ENCODE measurements at regions not wholly inside any gene's neighbourhood (a gene's known extent, or its start where the extent isn't known, plus 50 kb on each side); places are given as distances from the start of the nearest gene placed in this dataset.

DNA sequence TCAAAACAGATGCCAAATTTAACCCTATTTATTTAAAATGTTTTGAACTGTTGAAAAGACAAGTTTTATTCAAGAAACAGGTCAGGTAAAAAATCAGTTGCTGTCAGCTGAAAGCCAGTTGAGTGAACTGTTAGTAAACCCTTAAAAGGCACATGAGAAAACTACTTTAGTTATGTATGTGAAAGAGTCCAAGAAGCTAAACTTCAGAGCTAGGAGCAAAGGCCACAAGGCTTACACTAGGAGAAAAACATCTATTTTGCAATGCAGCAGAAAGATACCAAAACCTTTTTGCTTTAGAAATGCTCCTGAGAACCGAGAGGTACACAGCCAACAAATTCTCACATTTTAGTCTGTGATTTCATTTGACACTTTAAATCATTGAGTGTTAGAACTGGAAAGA, 375.2 kb downstream of the FSCB start:
- no peak for ATAC-seq

DNA sequence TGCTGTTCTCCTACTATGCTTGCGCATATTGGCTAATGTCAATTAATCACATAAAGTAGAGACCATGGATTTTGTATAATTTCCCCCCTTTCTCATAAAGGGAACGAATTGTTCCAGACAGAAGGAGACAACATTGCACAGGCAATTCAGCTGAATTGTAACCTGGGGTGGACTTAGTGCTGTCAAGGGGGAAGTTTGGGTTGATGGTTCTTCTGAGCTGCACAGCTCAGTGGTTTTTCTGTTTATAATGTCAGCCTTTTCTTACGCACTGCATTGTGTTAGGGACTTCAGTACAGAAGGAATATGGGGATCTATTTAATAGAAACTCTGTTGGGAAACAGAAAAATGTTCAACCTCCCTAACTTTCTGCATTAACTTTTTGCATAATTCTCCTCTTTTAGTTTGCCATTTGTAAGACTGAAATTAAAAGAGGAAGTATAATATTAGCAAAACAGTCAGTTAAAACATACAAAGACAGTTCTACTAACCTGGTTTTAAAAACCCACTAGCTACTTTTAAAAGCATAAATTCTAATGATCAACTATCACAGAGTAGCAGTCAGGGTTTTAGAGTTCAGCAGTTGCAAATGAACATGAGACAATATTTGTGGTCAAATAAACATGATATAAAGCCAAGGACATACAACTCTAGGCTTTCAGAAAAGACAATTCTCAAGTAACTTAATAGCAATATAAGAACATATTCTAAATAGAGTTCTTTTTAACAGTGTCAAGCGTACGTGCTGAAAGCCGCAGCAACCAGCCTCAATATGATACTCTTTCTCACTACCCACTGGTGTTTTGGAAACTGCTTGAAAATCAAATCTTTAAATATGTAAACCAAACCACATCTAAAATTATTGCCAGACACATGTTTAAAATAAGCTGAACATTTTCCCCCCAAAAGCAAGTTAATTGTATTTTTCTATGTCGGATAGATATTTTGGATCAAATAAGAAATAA, 393.0 kb downstream of the FSCB start:
- no peaks in the 10 kb centered on the region for H3K27me3 ChIP-seq
- peaks cover 0 to 9% (median 0%) of the 10 kb centered on the region in 3 donors for H3K9me3 ChIP-seq
- TF ChIP-seq, protein P1, sequence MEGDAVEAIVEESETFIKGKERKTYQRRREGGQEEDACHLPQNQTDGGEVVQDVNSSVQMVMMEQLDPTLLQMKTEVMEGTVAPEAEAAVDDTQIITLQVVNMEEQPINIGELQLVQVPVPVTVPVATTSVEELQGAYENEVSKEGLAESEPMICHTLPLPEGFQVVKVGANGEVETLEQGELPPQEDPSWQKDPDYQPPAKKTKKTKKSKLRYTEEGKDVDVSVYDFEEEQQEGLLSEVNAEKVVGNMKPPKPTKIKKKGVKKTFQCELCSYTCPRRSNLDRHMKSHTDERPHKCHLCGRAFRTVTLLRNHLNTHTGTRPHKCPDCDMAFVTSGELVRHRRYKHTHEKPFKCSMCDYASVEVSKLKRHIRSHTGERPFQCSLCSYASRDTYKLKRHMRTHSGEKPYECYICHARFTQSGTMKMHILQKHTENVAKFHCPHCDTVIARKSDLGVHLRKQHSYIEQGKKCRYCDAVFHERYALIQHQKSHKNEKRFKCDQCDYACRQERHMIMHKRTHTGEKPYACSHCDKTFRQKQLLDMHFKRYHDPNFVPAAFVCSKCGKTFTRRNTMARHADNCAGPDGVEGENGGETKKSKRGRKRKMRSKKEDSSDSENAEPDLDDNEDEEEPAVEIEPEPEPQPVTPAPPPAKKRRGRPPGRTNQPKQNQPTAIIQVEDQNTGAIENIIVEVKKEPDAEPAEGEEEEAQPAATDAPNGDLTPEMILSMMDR (IDR thresholded peaks at IDR 0.05), result no peak
- no peak for TF ChIP-seq EP300 (IDR thresholded peaks at IDR 0.05)
- no peak for TF ChIP-seq POLR2A (IDR thresholded peaks at IDR 0.05)
- no peak for TF ChIP-seq POLR2AphosphoS5 (IDR thresholded peaks at IDR 0.05)
- no peak for ATAC-seq
- 73 to 85% methylated on average over 6 to 7 of the region's 7 CpGs for WGBS, 2 donors (ENCODE audit: low coverage in 1 of 2)
- no peak overlapping the region for H3K27ac ChIP-seq
- H3K36me3 ChIP-seq, result no peaks in the 10 kb centered on the region
- no peak overlapping the region for H3K4me3 ChIP-seq
- no peaks in the 10 kb centered on the region for H3K4me1 ChIP-seq

More for the DNA sequence above, 375.2 kb downstream of the FSCB start:
- Histone ChIP-seq H3K9me3 (no peaks in the 10 kb centered on the region), H3K27ac (no peak overlapping the region), H3K4me1 (no peaks in the 10 kb centered on the region), H3K27me3 (no peaks in the 10 kb centered on the region), H3K4me3 (no peak overlapping the region), H3K36me3 (no peaks in the 10 kb centered on the region)
- TF ChIP-seq, protein P1 (IDR thresholded peaks at IDR 0.05), result no peak
- TF ChIP-seq EP300 (IDR thresholded peaks at IDR 0.05) (no peak), POLR2AphosphoS5 (IDR thresholded peaks at IDR 0.05) (no peak), POLR2A (IDR thresholded peaks at IDR 0.05) (no peak)
- 75 to 82% methylated on average over 1 of the region's 1 CpG for WGBS, 2 donors (ENCODE audit: low coverage in 1 of 2)

DNA sequence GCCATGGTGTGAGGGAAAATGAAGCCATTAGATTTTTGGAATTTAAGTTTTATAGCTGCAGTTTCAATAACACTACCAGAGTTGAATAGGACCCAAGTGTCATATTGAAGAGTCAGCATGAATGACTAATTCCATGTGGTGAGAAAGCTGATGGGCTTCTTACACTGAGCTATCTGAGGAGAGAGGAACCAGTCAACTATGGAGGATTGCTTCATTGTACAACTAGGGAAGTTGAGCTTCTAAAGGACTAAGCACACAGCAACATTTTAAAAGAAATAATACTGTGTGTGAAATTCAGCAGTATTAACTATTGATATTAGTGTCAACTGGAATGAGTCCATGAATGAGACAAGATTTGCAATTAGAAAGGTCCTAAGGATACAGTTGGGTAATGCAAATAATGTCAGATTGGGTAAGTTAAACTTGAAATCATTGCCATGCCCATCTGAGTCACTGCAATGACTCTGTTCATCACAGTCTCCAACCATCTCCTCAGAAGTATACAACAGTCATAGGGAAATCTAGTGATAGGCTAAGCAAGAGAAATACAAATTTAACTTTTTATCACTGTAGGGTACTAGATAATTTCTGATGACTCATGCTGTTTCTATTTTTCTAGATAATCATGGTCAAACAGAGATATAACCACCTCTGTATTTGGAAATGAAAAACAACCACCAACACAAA, 394.2 kb downstream of the FSCB start:
- H3K9me3 ChIP-seq, result peaks cover 0 to 13% (median 0%) of the 10 kb centered on the region in 3 donors
- H3K36me3 ChIP-seq, result no peaks in the 10 kb centered on the region
- H3K4me1 ChIP-seq, result no peaks in the 10 kb centered on the region
- no peaks in the 10 kb centered on the region for H3K27me3 ChIP-seq
- ATAC-seq, result no peak
- no peak overlapping the region for H3K27ac ChIP-seq
- H3K4me3 ChIP-seq, result no peak overlapping the region
- TF ChIP-seq POLR2A (IDR thresholded peaks at IDR 0.05), result no peak
- TF ChIP-seq, protein P1 (IDR thresholded peaks at IDR 0.05), result no peak

DNA sequence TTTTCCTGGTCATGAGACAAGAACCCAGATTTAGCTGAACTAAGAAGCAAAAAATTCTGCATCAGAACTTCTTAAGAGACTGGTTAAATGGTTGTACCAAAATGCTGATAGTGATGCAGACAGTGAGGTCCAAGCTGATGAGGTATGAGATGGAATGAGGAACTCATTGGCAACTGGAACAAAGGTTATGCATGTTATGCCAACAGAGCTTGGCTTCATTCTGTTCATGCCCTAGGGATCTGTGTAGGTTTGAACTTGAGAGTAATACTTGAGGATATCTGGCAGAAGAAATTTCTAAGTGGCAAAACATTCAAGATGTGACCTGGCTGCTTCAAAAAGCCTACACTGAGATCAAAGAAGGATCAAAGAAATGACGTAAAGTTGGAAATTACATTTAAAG, 398.0 kb downstream of the FSCB start:
- ATAC-seq, result no peak
- no peak overlapping the region for H3K4me3 ChIP-seq
- TF ChIP-seq POLR2AphosphoS5 (IDR thresholded peaks at IDR 0.05) (no peak), EP300 (IDR thresholded peaks at IDR 0.05) (no peak), POLR2A (IDR thresholded peaks at IDR 0.05) (no peak)
- TF ChIP-seq, protein P1 (IDR thresholded peaks at IDR 0.05), result no peak
- no peaks in the 10 kb centered on the region for H3K36me3 ChIP-seq
- H3K27ac ChIP-seq, result no peak overlapping the region
- 89 to 100% methylated on average over 1 of the region's 1 CpG for WGBS, 2 donors (ENCODE audit: low coverage in 1 of 2)
- H3K4me1 ChIP-seq, result no peaks in the 10 kb centered on the region
- no peaks in the 10 kb centered on the region for H3K27me3 ChIP-seq
- H3K9me3 ChIP-seq, result peaks cover 0 to 25% (median 0%) of the 10 kb centered on the region in 3 donors

All from gastroesophageal sphincter (tissue), 4 donors.